HepG2 (cell line): ENCODE measurements at regions not wholly inside any gene's neighbourhood (a gene's known extent, or its start where the extent isn't known, plus 50 kb on each side); places are given as distances from the start of the nearest gene placed in this dataset.

Experiments used
- ATAC-seq: fragments of 200-7000 bp; cut with Tn5 transposase; 3 replicates; pipeline ENCODE4 v1.9.1; 2020; ENCODE audit warnings: mild to moderate bottlenecking, moderate library complexity
- BruUV-seq: library from RNA; stranded (reverse); fragments of 400-500 nt; replicated peaks from 2 replicates; lab custom pipeline; 2021; lab: Mats Ljungman, UMichigan
- CTCF ChIA-PET: fragments of 300-600 bp; formaldehyde crosslinking; extraction: SDS; loops from one replicate; lab custom pipeline; 2021; ENCODE audit warnings: low total read pairs, inconsistent platforms, low intra/inter-chr PET ratio; lab: Yijun Ruan, JAX
- POLR2A ChIA-PET: fragments of 350-600 bp; sonication (Branson Sonifier 250); formaldehyde crosslinking; loops from one replicate; lab custom pipeline; 2020; ENCODE audit warnings: antibody characterized with exemption, inconsistent platforms; lab: Yijun Ruan, JAX
- DNase-seq: peaks from one replicate; pipeline ENCODE4 v3.0.0-alpha.2; 2015; ENCODE audit warnings: low spot score
- FAIRE-seq: peaks from 3 replicates; lab custom pipeline; 2011; peaks lifted over from hg19 to GRCh38; lab: Jason Lieb, UNC
- H2AFZ ChIP-seq: one replicate; pipeline ENCODE4 v1.6.1; 2011; ENCODE audit warnings: low read length, inconsistent platforms
- H3K27ac ChIP-seq: fragments of 300-600 bp; 3 replicates; pipeline ENCODE4 v1.8.0; 2011; ENCODE audit warnings: mixed run types, mild to moderate bottlenecking, mixed read lengths, low read length, inconsistent platforms; ENCODE audit not compliant: insufficient read depth; ENCODE audit errors: extremely low read length
- H3K27me3 ChIP-seq, 2 experiments: fragments of 200-600 bp in 1 of 2; 2 replicates in 1 of 2; 3 replicates in 1 of 2; pipeline versions ENCODE4 v1.6.0 to v1.8.0; 2011; ENCODE audit warnings: low read length in 2 of 2, mild to moderate bottlenecking in 2 of 2, moderate library complexity in 2 of 2, inconsistent platforms in 1 of 2; ENCODE audit not compliant: insufficient read depth in 2 of 2, control insufficient read depth in 1 of 2
- H3K36me3 ChIP-seq, 2 experiments: fragments of 200-600 bp in 1 of 2; replicated peaks in 1 of 2; 2 replicates in 1 of 2; 3 replicates in 1 of 2; pipeline versions ENCODE4 v1.5.1 to v1.8.0; 2011; ENCODE audit warnings: low read length in 2 of 2, inconsistent platforms in 1 of 2; ENCODE audit not compliant: insufficient read depth in 2 of 2, control insufficient read depth in 1 of 2
- H3K4me1 ChIP-seq: 2 replicates; pipeline ENCODE4 v1.5.1; 2012; ENCODE audit warnings: low read length, inconsistent platforms; ENCODE audit not compliant: insufficient read depth
- H3K4me2 ChIP-seq: 2 replicates; pipeline ENCODE4 v1.6.0; 2011; ENCODE audit warnings: low read depth, low read length, inconsistent platforms
- H3K4me3 ChIP-seq, 3 experiments: fragments of 200-600 bp in 1 of 3; sonication (generic), shearing (Covaris generic) in 1 of 3; replicated peaks in 1 of 3; 2 replicates each; pipeline ENCODE4 v1.5.1; 2011 to 2016; ENCODE audit warnings: low read length in 3 of 3, inconsistent platforms in 2 of 3, low read depth in 2 of 3, mild to moderate bottlenecking in 2 of 3, control low read depth in 1 of 3, mixed read lengths in 1 of 3; ENCODE audit not compliant: insufficient read depth in 1 of 3
- H3K79me2 ChIP-seq: one replicate; pipeline ENCODE4 v1.6.1; 2011; ENCODE audit warnings: low read length, inconsistent platforms; ENCODE audit not compliant: insufficient read depth
- H3K9ac ChIP-seq: 2 replicates; pipeline ENCODE4 v1.6.0; 2011; ENCODE audit warnings: mild to moderate bottlenecking, low read depth, low read length, inconsistent platforms; ENCODE audit not compliant: insufficient read depth
- H3K9me3 ChIP-seq: 2 replicates; pipeline ENCODE4 v1.5.1; 2012; ENCODE audit warnings: mild to moderate bottlenecking, low read length
- H4K20me1 ChIP-seq: 2 replicates; pipeline ENCODE4 v1.6.0; 2011; ENCODE audit warnings: inconsistent platforms, mild to moderate bottlenecking, low read length, moderate library complexity; ENCODE audit not compliant: insufficient read depth
- EZH2 ChIP-seq: conservative IDR thresholded peaks from 2 replicates; pipeline ENCODE4 v1.6.1; 2012; ENCODE audit warnings: mild to moderate bottlenecking, low read depth, low read length, moderate library complexity
- GFI1 ChIP-seq: sonication (generic); formaldehyde crosslinking; IDR thresholded peaks from 2 replicates; pipeline ENCODE4 v1.5.0; 2020; ENCODE audit warnings: missing genetic modification reagents, mild to moderate bottlenecking, borderline replicate concordance
- MBD4 ChIP-seq: IDR thresholded peaks from 2 replicates; pipeline ENCODE4 v1.6.1; 2012; ENCODE audit warnings: low read length, inconsistent platforms, borderline replicate concordance
- MEIS2 ChIP-seq: sonication (generic); formaldehyde crosslinking; IDR thresholded peaks from 2 replicates; pipeline ENCODE4 v1.9.0; 2021; ENCODE audit warnings: mild to moderate bottlenecking, missing genetic modification reagents
- NFKBIZ ChIP-seq: IDR thresholded peaks from 2 replicates; pipeline ENCODE4 v1.6.1; 2018; ENCODE audit warnings: missing genetic modification reagents, missing compliant biosample characterization
- RFX5 ChIP-seq: IDR thresholded peaks from 2 replicates; pipeline ENCODE4 v1.6.1; 2011; ENCODE audit warnings: low read depth, low read length, improper control_type of control experiment
- SP2 ChIP-seq: sonication (generic); formaldehyde crosslinking; IDR thresholded peaks from 2 replicates; pipeline ENCODE4 v1.5.1; 2020; ENCODE audit warnings: mild to moderate bottlenecking, missing genetic modification reagents
- TARDBP ChIP-seq: sonication (generic); formaldehyde crosslinking; IDR thresholded peaks from 2 replicates; pipeline ENCODE4 v1.8.0; 2022; ENCODE audit warnings: mild to moderate bottlenecking, missing genetic modification reagents
- ZBTB20 ChIP-seq: sonication (generic); formaldehyde crosslinking; IDR thresholded peaks from 2 replicates; pipeline ENCODE4 v1.8.1; 2023; ENCODE audit warnings: missing genetic modification reagents, low read depth, mild to moderate bottlenecking, borderline replicate concordance
- ZBTB7A ChIP-seq: sonication (generic); formaldehyde crosslinking; IDR thresholded peaks from 2 replicates; pipeline ENCODE4 v1.8.0; 2022; ENCODE audit warnings: mild to moderate bottlenecking, missing genetic modification reagents
- ZNF143 ChIP-seq: sonication (generic); formaldehyde crosslinking; IDR thresholded peaks from 2 replicates; pipeline ENCODE4 v1.4.0; 2020; ENCODE audit warnings: missing genetic modification reagents
- ZNF20 ChIP-seq: sonication (generic); formaldehyde crosslinking; IDR thresholded peaks from 2 replicates; pipeline ENCODE4 v1.4.0; 2020; ENCODE audit warnings: mild to moderate bottlenecking, moderate library complexity, missing genetic modification reagents
- ZNF282 ChIP-seq: fragments of 450-650 bp; IDR thresholded peaks from 2 replicates; pipeline ENCODE4 v1.6.1; 2018; ENCODE audit not compliant: partially characterized antibody
- ZNF34 ChIP-seq: sonication (generic); formaldehyde crosslinking; IDR thresholded peaks from 2 replicates; pipeline ENCODE4 v1.4.0; 2020; ENCODE audit warnings: mild to moderate bottlenecking, missing genetic modification reagents, borderline replicate concordance
- ZNF343 ChIP-seq: sonication (generic); formaldehyde crosslinking; IDR thresholded peaks from 2 replicates; pipeline ENCODE4 v1.4.0; 2020; ENCODE audit warnings: mild to moderate bottlenecking, missing genetic modification reagents
- ZNF367 ChIP-seq: sonication (generic); formaldehyde crosslinking; IDR thresholded peaks from 2 replicates; pipeline ENCODE4 v1.4.0; 2020; ENCODE audit warnings: missing genetic modification reagents, borderline replicate concordance
- ZXDC ChIP-seq: sonication (generic); formaldehyde crosslinking; IDR thresholded peaks from 2 replicates; pipeline ENCODE4 v1.5.0; 2020; ENCODE audit warnings: mild to moderate bottlenecking, missing genetic modification reagents
- WGBS: methylation state at CpG from one replicate; pipeline ENCODE4 v1.1.6; 2017; ENCODE audit warnings: low lambda C conversion rate; 5-methylcytosine and 5-hydroxymethylcytosine counted together
- in situ Hi-C: cut with HindIII; loops from 2 replicates; pipeline ENCODE4 v1.10.0; 2017; ENCODE audit warnings: low pct_unique_long_range_greater_than_20kb; ENCODE audit not compliant: extremely low pct_ligation_motif_present
- intact Hi-C: fragments of 100-400 bp; cut with micrococcal nuclease; formaldehyde crosslinking; loops from one replicate; pipeline ENCODE4 v1.10.0; 2022; ENCODE audit not compliant: unreplicated experiment

GRCh38 chr1:38169121-38169520 lies 122.5 kb upstream of the POU3F1 start:
- Histone ChIP-seq H3K36me3 (no peaks in the 10 kb centered on the region), H4K20me1 (no peaks in the 10 kb centered on the region), H3K4me1 (no peaks in the 10 kb centered on the region), H3K4me3 (no peak overlapping the region), H3K27ac (no peak overlapping the region), H2AFZ (no peak overlapping the region), H3K9ac (no peak overlapping the region), H3K9me3 (no peaks in the 10 kb centered on the region), H3K79me2 (no peaks in the 10 kb centered on the region), H3K4me2 (no peak overlapping the region), H3K27me3 (no peaks in the 10 kb centered on the region; a peak in 1 of 5 replicates)
- ChIA-PET POLR2A (no interaction called here), CTCF (no interaction called here)
- FAIRE-seq, result no peak
- WGBS, result 67% methylated on average over 3 of the region's 3 CpGs
- TF ChIP-seq SP2 (no peak), MBD4 (no peak), NFKBIZ (CRISPR knock-in tag) (no peak), ZBTB20 (no peak), ZNF20 (CRISPR knock-in tag) (no peak), RFX5 (no peak), ZXDC (no peak), ZNF367 (no peak), ZNF34 (no peak), ZNF282 (no peak), ZBTB7A (CRISPR knock-in tag) (no peak), ZNF143 (CRISPR knock-in tag) (no peak), MEIS2 (CRISPR knock-in tag) (no peak), TARDBP (CRISPR knock-in tag) (no peak), ZNF343 (CRISPR knock-in tag) (no peak), GFI1 (no peak), EZH2 (no peak)
- intact Hi-C loops (no loop called here), in situ Hi-C loops (no loop called here)
- no peak for ATAC-seq
- no TSS peak for BruUV-seq
- no peak for DNase-seq
